Endometrial microvascular endothelial cells (primary cell): ENCODE measurements at regions not wholly inside any gene's neighbourhood (a gene's known extent, or its start where the extent isn't known, plus 50 kb on each side); places are given as distances from the start of the nearest gene placed in this dataset.

ENCODE experiments used
- in situ Hi-C: cut with HindIII; loops from 2 replicates; pipeline ENCODE4 v1.10.0; 2017; ENCODE audit warnings: low sequenced_read_pairs, low pct_unique_long_range_greater_than_20kb; ENCODE audit errors: inconsistent ontology term

- in situ Hi-C loops, result no loop called here
Observed at GRCh38 chr6:140572129-140572528, 1197.7 kb upstream of the CITED2 start.

DNA sequence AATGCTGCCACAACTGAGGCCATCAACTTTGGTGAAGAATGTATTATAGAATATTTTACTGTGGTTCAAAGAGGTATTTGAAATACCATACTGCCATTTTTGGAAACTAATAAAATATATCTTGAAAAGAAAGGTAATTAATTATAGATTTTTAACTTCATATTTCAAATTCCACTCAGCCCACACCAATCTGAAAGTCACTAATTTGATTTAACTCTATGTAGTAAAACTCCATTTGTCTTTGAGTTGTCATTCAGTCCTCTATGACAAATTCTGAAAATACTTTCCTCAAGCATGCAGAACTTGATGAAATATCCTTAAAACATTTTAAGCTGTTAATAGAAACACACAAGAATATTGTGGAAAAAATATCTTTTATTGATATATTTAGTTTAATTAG is 1196.7 kb upstream of the CITED2 start:
- in situ Hi-C loops, result no loop called here

DNA sequence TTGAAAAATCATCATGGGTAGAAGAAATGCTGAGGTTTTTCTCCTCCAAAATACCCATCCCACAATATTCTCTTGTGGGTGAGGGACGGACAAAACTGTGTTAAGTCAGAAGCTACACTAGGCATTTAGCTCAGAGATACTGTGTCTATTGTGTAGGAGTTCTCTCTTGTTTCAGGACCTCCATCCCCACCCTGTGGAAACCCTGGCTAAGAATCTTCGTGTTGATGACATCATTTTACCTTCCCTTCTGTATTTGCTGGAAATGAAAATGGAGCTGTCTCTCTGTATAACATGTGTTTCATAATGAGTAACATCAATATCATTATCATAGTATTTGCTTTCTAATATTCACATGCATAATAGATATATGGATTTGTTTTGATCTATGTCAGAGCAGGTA is 1193.0 kb upstream of the CITED2 start:
- in situ Hi-C loops, result no loop called here

DNA sequence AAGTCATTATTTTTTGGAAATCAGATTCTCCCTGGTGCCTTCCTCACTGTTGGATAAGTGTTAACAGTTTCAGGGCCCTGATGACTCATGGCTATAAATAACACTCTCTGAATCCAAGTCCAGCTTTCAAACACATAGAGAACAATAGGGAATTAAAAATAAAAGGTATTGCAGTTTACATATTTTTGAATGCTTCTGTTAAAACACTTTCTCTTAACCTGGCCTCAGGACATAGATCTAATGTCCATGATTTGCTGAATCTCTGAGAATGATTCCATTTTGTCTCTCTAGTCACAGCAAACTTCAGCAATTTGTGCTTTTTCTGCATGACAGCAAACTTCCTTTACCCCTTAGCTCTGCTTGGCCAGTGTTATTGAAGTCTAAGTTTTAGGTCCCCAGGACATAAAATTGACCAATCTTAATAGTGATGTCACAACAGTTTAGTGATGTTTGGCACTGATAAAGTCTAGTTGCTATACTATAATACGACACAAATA is 1192.4 kb upstream of the CITED2 start:
- in situ Hi-C loops, result no loop called here

- in situ Hi-C loops, result no loop called here
Observed at GRCh38 chr6:140563728-140564127, 1189.3 kb upstream of the CITED2 start.

- in situ Hi-C loops, result no loop called here
Observed at GRCh38 chr6:140561701-140562100, 1187.3 kb upstream of the CITED2 start.

- in situ Hi-C loops, result no loop called here
Observed at GRCh38 chr6:140560671-140561070, 1186.2 kb upstream of the CITED2 start.

GRCh38 chr6:140559458-140559857 is 1185.0 kb upstream of the CITED2 start:
- in situ Hi-C loops, result no loop called here

- in situ Hi-C loops, result no loop called here
Observed at GRCh38 chr6:140554421-140554820, 1180.0 kb upstream of the CITED2 start.

DNA sequence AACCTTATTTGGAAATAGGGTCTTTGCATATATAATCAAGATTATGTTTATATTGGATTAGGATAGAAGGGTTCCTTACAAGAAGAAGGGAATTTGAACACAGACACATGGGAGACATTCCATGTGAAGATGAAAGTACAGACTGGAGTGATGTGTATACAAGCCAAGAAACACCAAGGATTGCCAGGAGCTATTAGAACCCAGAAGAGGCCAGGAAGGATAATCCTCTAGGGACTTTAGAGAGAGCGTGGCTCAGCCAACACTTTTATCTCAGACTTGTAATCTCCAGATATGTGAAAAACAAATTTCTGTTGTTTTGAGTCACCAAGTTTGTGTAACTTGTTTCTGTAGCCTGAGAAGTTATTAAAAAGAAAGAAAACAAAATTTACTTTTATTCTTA is 1173.9 kb upstream of the CITED2 start:
- in situ Hi-C loops, result no loop called here

DNA sequence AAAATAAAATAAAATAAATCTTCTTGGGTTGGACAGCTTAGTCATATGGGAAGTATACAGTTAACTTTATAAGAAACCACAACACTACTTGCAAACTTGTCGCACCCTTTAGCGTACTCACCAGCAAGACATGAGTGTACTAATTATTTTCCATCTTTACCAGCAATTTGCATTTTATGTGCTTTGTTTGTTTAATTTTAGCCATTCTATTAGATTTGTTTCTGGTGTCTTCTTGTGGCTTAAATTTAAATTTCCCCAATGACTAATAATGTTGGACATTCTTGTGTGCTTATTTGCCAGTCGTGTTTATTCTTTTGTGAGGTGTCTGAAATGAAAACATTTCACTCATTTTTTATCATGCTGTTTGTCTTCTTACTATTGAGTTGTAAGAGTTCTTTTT is 1172.2 kb upstream of the CITED2 start:
- in situ Hi-C loops, result no loop called here

DNA sequence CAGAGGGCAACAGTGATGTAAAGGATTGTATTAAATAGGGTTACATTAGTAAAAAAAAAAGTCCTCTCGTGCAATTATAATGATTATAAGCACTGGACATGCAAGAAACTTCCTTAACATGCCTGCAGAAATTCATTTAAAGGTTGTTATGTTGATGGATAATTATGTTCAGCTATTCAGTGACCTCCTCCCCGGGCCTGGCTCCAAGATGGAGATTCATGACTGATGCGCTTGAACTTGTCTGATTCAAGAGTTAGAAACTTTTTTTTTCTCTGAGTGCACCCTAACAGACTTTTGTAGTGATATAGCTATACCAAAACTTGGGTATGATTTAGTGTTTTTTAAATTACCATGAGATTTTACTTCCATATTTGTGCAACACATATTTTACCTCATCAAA is 1170.0 kb upstream of the CITED2 start:
- in situ Hi-C loops, result no loop called here

GRCh38 chr6:140542863-140543262 is 1168.4 kb upstream of the CITED2 start:
- in situ Hi-C loops, result no loop called here

- in situ Hi-C loops, result no loop called here
Observed at GRCh38 chr6:140541288-140541687, 1166.8 kb upstream of the CITED2 start.

DNA sequence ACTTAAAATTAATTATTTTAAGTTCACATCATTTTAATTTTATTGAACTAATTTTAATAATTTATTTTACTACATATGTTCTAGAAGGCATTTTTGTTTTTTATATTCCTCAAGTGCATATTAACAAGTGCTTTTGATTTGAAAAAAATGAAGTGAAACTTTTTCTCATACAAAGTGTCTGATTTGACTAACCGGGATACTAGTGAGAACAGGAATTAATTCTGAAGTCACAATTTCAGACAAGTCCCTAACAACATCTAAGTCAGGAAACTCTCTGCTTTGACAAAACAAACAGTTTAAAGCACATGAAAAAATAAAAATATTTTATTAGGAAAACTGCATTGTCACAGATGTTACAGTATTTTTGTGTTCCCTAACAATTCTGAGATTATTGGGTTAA is 1166.3 kb upstream of the CITED2 start:
- in situ Hi-C loops, result no loop called here

DNA sequence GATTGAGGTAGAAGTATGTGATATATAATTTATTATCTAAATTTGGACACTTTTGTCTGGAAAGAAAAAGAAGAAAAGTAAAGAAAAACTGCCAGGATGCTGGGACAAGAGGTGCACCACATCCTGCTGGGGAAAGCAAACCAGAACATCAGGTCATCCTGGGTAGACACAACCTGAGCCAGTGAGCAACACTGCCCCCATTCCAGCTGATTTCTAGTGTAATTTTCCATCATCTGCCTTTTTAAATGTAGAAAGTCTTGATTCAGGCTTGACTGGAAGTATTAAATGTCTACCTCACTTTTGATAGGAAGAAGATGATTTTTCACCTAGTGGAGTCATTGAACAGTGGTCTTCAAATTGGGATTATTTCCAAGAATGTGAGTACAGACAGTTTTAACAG is 1164.5 kb upstream of the CITED2 start:
- in situ Hi-C loops, result no loop called here

DNA sequence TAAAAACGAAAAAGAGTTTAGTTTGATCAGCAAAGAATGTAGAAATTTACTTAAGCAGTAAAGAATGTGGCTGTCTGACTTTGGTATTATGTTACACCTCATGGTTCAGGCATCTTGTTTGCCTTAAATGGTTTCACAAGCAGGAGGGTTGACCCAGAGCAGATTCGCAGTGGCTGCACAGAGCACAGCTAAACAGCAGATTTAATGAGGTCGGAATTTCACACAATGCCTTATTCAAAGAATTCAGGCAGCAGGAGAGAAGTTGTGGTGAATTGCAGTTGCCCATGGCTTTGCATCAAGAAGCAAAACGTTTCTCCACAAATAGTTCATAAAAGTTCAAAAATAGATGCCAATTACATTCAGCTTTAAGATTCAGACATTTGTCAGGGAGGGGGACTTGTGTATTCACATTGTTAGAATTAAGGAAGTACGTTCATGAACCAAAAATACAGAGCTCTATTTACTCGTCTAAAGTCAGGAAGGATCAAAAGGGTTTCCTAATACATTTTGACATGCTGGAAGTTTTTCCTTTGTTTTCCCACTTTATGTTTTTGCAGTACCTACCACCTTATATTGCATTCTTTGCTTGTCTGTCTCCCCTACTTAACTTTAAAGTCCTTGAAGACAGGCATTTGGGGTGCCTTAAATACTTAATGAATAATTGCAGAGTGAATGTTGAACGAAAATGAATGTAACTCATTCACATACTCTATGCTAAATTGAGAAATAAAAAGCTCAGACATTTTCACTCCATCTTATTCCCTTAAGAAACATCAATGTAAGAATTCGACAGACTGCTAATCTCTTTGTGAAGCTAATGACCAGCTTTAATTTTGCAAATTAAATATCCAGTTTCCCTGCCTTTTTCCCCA is 1163.6 kb upstream of the CITED2 start:
- in situ Hi-C loops, result no loop called here

- in situ Hi-C loops, result no loop called here
Observed at GRCh38 chr6:140537211-140537610, 1162.8 kb upstream of the CITED2 start.

GRCh38 chr6:140535511-140535910 is 1161.1 kb upstream of the CITED2 start:
- in situ Hi-C loops, result no loop called here

- in situ Hi-C loops, result no loop called here
Observed at GRCh38 chr6:140533526-140533925, 1159.1 kb upstream of the CITED2 start.

DNA sequence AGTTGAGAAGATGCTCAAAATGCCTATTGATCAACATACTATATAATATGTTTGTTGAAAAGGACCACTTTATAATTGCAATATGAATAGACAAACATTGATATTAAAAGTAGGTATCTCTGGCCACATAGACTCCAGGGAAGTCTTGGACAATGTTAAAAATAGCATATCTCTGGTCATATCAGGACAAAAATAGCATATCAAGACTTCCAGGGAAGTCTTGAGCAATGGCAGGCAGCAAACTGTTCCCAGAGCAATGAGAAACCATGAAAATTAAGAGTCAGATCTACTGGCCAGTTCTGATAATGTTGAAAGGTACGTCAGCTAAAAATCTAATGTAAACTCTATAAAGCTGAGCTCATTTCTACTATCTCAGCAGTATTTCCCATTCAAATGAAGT is 1130.3 kb upstream of the CITED2 start:
- in situ Hi-C loops, result no loop called here
